AG08396 (cell line): ENCODE measurements at regions not wholly inside any gene's neighbourhood (a gene's known extent, or its start where the extent isn't known, plus 50 kb on each side); places are given as distances from the start of the nearest gene placed in this dataset.
"Not testable (repeated sequence)": the region's sequence is repeated elsewhere in the genome, so short reads cannot be mapped to it uniquely, and the experiment has no call there.

Source experiments
- DNase-seq: peaks from one replicate; pipeline ENCODE4 v3.0.0; 2012; ENCODE audit warnings: low spot score, mixed read lengths

DNA sequence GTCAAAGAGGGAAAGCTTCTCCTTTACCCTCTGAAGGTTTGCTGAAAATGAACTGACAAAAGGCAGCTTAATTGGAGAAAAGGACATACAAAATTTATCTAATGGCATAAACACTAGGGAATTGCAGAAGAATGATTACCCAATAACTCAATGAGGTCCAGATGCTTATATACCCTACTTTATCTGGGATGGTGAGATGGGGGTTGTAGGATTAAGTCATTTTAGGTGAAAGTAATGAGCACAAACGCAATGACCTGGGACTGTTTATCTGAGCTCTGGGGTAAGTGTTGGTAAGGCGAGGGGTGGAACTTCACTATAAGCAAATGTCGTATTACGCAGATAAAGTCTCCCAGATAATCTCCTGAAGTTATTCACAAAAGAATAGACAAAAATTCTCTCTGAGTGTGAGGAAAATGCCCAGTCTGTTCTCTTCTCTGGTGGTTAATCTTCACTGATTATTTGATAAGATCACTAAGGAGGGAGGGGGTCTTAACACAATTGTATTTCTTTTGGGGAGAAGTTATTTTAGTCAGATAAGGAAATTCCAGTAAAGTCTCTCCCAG lies 1067.8 kb downstream of the DNAJB9 start:
- no peak for DNase-seq

DNA sequence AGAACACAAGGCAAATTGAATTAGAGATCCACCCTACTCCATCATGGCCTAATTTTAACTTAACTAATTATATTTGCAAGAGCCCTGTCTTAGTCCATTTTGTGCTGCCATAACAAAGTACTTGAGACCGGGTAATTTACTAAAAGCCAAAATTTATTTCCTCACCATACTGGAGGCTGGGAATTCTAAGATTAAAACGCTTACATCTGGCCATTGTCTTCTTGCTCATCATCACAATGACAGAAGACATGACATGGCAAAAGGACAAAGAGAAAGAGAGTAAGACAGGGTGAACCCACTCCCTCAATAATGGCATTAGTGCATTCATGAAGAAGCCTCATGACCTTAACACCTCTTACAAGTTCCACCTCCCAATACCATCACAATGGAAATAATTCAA lies 1068.6 kb downstream of the DNAJB9 start:
- DNase-seq: no peak

GRCh38 chr7:109639561-109639960 lies 1069.9 kb downstream of the DNAJB9 start:
- DNase-seq: no peak

DNA sequence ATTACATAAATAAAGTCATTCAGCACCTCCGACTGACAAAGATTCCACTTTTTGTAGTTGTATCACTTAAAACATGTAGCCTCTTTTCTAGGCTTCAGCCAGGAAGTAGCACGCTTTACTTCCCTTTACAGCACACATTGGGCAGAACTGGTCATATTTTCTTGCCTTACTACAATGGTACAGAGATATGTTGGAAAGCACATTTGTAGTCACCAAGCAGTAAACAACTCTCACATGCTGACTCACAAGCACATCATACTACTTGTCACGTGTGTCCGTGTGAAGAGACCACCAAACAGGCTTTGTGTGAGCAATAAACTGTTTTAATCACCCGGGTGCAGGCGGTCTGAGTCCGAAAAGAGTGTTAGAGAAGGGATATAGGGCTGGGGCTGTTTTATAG lies 1071.8 kb downstream of the DNAJB9 start:
- DNase-seq: no peak

- no peak for DNase-seq
These were observed 1076.5 kb downstream of the DNAJB9 start for GRCh38 chr7:109646124-109646523.

- not testable (repeated sequence) for DNase-seq
These were observed 1076.9 kb downstream of the DNAJB9 start for GRCh38 chr7:109646594-109646993.

DNA sequence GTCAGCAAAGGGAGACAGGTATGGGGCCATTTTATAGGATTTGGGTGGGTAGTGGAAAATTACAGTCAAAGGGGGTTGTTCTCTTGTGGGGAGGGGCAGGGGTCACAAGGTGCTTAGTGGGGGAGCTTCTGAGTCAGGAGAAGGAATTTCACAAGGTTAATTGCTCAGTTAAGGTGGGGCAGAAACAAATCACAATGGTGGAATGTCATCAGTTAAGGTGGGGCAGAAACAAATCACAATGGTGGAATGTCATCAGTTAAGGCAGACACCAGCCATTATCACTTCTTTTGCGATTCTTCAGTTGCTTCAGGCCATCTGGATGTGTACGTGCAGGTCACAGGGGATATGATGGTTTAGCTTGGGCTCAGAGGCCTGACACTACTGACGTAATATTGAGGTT lies 1077.6 kb downstream of the DNAJB9 start:
- not testable (repeated sequence) for DNase-seq

- no peak for DNase-seq
These were observed 1089.6 kb downstream of the DNAJB9 start for GRCh38 chr7:109659261-109659660.

GRCh38 chr7:109660401-109660800 lies 1090.7 kb downstream of the DNAJB9 start:
- no peak for DNase-seq

GRCh38 chr7:109663806-109664205 lies 1094.1 kb downstream of the DNAJB9 start:
- no peak for DNase-seq

- not testable (repeated sequence) for DNase-seq
These were observed 1117.6 kb downstream of the DNAJB9 start for GRCh38 chr7:109687269-109687668.

- DNase-seq: not testable (repeated sequence)
These were observed 1122.9 kb downstream of the DNAJB9 start for GRCh38 chr7:109692613-109693012.

DNA sequence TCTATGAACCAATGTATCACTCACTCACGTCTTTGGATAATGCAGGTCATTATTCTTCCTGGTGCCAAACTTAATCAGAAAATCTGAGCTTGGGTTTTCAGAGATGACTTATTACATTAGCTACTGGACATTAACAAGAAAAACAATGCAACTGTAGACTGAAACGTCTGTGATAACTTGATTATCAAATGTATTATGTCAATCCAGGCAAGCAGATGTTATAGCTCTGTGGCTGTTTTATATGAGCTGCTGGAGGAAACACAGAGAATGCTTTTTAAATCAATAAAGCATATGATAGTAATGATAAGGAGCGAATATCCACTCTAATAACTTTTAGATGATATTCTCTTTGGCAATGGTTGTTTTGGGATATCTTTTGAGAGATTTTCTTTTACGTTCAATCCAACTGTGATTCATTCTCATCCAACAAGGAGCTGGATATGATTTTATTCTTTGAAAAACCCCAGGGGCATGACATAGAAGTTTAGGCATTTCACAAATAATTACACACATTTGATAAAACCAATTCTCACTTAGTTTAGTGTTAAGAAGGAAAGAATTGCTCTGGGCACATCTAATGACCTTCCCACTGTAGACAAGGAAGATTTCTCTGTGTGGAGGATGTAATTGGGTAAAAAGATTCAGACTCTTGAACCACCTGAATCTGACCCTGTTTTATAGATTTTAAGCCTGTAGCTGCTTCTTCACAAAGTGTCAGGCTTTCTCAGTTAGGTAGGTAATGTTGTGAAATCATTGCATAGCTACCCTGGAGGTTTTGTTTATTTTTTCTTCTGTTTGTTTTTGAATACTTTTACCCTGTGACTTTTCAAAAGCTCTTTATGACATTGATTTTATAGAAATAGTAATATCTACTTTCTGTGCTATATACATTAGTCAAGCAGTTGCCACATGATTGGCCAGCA lies 1124.7 kb downstream of the DNAJB9 start:
- no peak for DNase-seq

- DNase-seq: no peak
These were observed 1125.7 kb downstream of the DNAJB9 start for GRCh38 chr7:109695419-109695818.

GRCh38 chr7:109696723-109697122 lies 1127.0 kb downstream of the DNAJB9 start:
- no peak for DNase-seq

GRCh38 chr7:109699661-109700060 lies 1130.0 kb downstream of the DNAJB9 start:
- DNase-seq: no peak

GRCh38 chr7:109713366-109713765 lies 1143.7 kb downstream of the DNAJB9 start:
- no peak for DNase-seq

DNA sequence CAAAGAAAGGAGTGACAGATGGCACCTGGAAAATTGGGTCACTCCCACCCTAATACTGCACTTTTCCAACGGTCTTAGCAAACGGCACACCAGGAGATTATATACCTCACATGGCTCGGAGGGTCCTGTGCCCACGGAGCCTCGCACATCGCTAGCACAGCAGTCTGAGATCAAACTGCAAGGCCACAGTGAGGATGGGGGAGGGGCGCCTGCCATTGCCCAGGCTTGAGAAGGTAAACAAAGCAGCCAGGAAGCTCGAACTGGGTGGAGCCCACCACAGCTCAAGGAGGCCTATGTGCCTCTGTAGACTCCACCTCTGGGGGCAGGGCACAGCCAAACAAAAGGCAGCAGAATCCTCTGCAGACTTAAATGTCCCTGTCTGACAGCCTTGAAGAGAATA lies 1149.7 kb downstream of the DNAJB9 start:
- not testable (repeated sequence) for DNase-seq

- no peak for DNase-seq
These were observed 1164.9 kb downstream of the DNAJB9 start for GRCh38 chr7:109734601-109735000.

GRCh38 chr7:109735881-109736280 lies 1166.2 kb downstream of the DNAJB9 start:
- no peak for DNase-seq

DNA sequence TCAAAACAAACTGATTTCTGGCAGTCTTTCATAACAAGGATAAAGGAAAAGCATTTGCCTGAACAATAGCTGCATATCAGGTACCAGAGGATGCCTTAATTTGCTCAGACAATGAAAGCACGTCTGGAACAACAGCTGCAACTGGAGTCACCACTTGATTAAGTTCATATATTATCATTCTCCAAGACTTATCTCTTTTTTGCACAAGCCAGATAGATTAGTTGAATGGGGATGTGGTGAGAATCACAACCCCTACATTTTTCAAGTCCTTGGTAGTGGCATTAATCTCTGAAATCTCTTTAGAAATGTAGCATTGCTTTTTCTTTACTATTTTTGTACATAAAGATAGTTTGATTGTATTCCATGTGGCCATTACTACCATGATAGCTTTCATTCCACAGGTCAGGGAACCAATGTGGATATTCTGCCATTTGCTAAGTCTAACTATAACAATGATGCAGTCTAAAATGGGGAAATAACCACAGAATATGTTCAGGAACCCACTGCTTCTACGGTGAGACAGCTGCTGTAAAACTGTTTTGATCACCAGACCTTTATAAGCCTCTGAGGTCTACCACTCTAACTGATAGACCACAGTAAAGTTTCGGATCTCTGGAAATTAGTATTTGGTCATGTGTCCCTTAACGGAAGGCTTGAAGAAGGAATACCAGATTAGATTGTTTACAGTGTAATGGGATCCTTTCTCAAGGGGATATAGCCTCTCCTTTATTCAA lies 1176.2 kb downstream of the DNAJB9 start:
- no peak for DNase-seq

DNA sequence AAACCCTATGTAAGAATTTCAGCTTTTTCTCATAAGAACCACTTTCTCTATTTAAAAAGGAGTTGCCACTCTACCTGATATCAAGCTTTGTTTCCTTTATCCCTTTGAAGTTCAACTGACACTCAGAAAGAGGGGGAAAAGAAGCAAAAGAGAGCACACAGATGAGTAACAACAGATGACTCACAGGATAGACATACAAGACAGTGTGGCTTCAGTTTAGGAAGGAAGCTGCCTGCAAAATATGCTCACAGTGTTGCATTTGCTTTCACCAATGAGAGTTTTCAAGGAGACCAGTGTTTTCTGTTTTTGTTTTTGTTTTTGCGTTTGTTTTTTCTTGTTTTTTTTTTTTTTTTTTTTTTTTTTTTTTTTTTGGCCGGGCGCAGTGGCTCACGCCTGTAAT lies 1181.6 kb downstream of the DNAJB9 start:
- no peak for DNase-seq

GRCh38 chr7:109752068-109752467 lies 1182.4 kb downstream of the DNAJB9 start:
- no peak for DNase-seq
